ENCODE measurements at regions not wholly inside any gene's neighbourhood (a gene's known extent, or its start where the extent isn't known, plus 50 kb on each side); places are given as distances from the start of the nearest gene placed in this dataset.

DNA sequence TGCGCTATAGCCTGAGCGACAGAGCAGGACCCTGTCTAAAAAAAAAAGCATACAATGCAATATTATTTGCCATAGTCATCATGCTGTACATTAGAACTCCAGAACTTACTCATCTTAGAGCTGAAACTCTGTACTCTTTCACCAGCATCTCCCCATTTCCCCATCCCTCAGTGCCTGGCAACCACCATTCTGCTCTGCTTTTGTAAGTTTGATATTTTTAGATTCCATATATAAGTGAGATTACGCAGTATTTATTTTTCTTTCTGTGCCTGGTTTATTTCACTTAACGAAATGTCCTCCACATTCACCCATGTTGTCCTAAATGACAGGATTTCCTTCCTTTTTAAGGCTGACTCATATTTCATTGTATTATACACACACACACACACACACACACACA lies 121.8 kb downstream of the BBS10 start:
- TF ChIP-seq, protein P1, sequence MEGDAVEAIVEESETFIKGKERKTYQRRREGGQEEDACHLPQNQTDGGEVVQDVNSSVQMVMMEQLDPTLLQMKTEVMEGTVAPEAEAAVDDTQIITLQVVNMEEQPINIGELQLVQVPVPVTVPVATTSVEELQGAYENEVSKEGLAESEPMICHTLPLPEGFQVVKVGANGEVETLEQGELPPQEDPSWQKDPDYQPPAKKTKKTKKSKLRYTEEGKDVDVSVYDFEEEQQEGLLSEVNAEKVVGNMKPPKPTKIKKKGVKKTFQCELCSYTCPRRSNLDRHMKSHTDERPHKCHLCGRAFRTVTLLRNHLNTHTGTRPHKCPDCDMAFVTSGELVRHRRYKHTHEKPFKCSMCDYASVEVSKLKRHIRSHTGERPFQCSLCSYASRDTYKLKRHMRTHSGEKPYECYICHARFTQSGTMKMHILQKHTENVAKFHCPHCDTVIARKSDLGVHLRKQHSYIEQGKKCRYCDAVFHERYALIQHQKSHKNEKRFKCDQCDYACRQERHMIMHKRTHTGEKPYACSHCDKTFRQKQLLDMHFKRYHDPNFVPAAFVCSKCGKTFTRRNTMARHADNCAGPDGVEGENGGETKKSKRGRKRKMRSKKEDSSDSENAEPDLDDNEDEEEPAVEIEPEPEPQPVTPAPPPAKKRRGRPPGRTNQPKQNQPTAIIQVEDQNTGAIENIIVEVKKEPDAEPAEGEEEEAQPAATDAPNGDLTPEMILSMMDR (IDR thresholded peaks at IDR 0.05): no peak
- no peak for TF ChIP-seq POLR2A (IDR thresholded peaks at IDR 0.05)

All from lower leg skin (tissue), 3 donors.